Sigmoid colon (tissue), 4 donors: ENCODE measurements at regions not wholly inside any gene's neighbourhood (a gene's known extent, or its start where the extent isn't known, plus 50 kb on each side); places are given as distances from the start of the nearest gene placed in this dataset.

Experiments
- CTCF ChIP-seq, 4 experiments: fragments of 450-650 bp in 3 of 4; fragments of 200-600 bp in 1 of 4; IDR thresholded peaks; one replicate each; pipeline ENCODE4 v1.5.1; 2016 to 2019; ENCODE audit warnings: antibody characterized with exemption in 4 of 4, mild to moderate bottlenecking in 3 of 4, moderate library complexity in 2 of 4
- EP300 ChIP-seq, 4 donors: sonication (generic); formaldehyde crosslinking; IDR thresholded peaks; one replicate each; pipeline ENCODE4 v1.6.1; 2017; ENCODE audit warnings: antibody characterized with exemption in 4 of 4
- POLR2AphosphoS5 ChIP-seq, 4 donors: sonication (generic); formaldehyde crosslinking; IDR thresholded peaks; one replicate each; pipeline ENCODE4 v1.6.1; 2017; ENCODE audit warnings: antibody characterized with exemption in 4 of 4

DNA sequence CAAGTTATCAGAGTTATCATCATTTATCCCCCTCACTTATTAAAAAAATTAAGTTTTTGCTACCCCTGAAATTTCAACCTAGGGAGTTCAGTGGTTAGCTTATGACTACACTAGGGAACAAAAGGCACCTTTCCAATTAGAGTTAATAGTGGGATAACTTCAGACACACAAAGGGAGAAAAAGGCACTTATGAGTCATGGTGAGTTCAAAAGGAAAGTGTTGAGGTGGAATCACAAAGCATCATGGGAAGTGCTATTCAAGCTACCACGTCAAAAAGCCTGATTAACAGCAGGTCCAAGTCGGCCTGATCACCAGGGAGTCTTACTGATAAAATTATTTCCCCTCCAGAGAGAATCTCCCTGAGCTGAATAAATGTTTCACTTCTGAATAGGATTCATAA, 165.7 kb downstream of the C7orf25 start:
- TF ChIP-seq CTCF (IDR thresholded peaks at IDR 0.05) (no peak), EP300 (IDR thresholded peaks at IDR 0.05) (no peak), POLR2AphosphoS5 (IDR thresholded peaks at IDR 0.05) (no peak)
